ENCODE measurements at regions not wholly inside any gene's neighbourhood (a gene's known extent, or its start where the extent isn't known, plus 50 kb on each side); places are given as distances from the start of the nearest gene placed in this dataset.

GRCh38 chr6:95364016-95364604 lies 213.2 kb upstream of the MANEA start:
- no peak for TF ChIP-seq POLR2AphosphoS5 (IDR thresholded peaks at IDR 0.05)
- TF ChIP-seq, protein P1, sequence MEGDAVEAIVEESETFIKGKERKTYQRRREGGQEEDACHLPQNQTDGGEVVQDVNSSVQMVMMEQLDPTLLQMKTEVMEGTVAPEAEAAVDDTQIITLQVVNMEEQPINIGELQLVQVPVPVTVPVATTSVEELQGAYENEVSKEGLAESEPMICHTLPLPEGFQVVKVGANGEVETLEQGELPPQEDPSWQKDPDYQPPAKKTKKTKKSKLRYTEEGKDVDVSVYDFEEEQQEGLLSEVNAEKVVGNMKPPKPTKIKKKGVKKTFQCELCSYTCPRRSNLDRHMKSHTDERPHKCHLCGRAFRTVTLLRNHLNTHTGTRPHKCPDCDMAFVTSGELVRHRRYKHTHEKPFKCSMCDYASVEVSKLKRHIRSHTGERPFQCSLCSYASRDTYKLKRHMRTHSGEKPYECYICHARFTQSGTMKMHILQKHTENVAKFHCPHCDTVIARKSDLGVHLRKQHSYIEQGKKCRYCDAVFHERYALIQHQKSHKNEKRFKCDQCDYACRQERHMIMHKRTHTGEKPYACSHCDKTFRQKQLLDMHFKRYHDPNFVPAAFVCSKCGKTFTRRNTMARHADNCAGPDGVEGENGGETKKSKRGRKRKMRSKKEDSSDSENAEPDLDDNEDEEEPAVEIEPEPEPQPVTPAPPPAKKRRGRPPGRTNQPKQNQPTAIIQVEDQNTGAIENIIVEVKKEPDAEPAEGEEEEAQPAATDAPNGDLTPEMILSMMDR (IDR thresholded peaks at IDR 0.05): peak in 2 of 4 experiments; percentile 21 to 38

All from prostate gland (tissue), 2 donors.